T-helper 1 cell treated with Interleukin-12 subunit alpha and Interleukin-12 subunit beta and Interleukin-4 antibody, amounts not matched to agents 30 μg/mL and 1 μg/mL, for 36 hours (primary cell): ENCODE measurements at regions not wholly inside any gene's neighbourhood (a gene's known extent, or its start where the extent isn't known, plus 50 kb on each side); places are given as distances from the start of the nearest gene placed in this dataset.

Experiments used
- H3K27ac Mint-ChIP-seq: one replicate; pipeline ENCODE4 v1.8.0; 2021; ENCODE audit warnings: mild to moderate bottlenecking, mixed read lengths
- H3K27me3 Mint-ChIP-seq: one replicate; pipeline ENCODE4 v1.8.0; 2021; ENCODE audit warnings: low read depth, mixed read lengths
- H3K36me3 Mint-ChIP-seq: one replicate; pipeline ENCODE4 v1.8.0; 2021; ENCODE audit warnings: low read depth, mixed read lengths
- H3K4me1 Mint-ChIP-seq: one replicate; pipeline ENCODE4 v1.8.0; 2021; ENCODE audit warnings: low read depth, mixed read lengths
- H3K4me3 Mint-ChIP-seq: one replicate; pipeline ENCODE4 v1.8.0; 2021; ENCODE audit warnings: mild to moderate bottlenecking, moderate library complexity, mixed read lengths
- H3K9me3 Mint-ChIP-seq: one replicate; pipeline ENCODE4 v1.8.0; 2021; ENCODE audit warnings: mixed read lengths

GRCh38 chr3:117137065-117137464 is 427.5 kb downstream of the TUSC7 start:
- Mint-ChIP-seq H3K36me3 (no peaks in the 10 kb centered on the region), H3K27ac (no peak overlapping the region), H3K4me1 (no peaks in the 10 kb centered on the region), H3K9me3 (no peaks in the 10 kb centered on the region), H3K27me3 (no peaks in the 10 kb centered on the region), H3K4me3 (no peak overlapping the region)

GRCh38 chr3:117139681-117140080 is 430.1 kb downstream of the TUSC7 start:
- Mint-ChIP-seq H3K4me1 (no peaks in the 10 kb centered on the region), H3K27ac (no peak overlapping the region), H3K9me3 (no peaks in the 10 kb centered on the region), H3K36me3 (no peaks in the 10 kb centered on the region), H3K4me3 (no peak overlapping the region), H3K27me3 (no peaks in the 10 kb centered on the region)

- H3K4me3 Mint-ChIP-seq, result no peak overlapping the region
- H3K9me3 Mint-ChIP-seq, result no peaks in the 10 kb centered on the region
- no peaks in the 10 kb centered on the region for H3K4me1 Mint-ChIP-seq
- H3K27ac Mint-ChIP-seq, result no peak overlapping the region
- no peaks in the 10 kb centered on the region for H3K27me3 Mint-ChIP-seq
- no peaks in the 10 kb centered on the region for H3K36me3 Mint-ChIP-seq
Observed at GRCh38 chr3:117141812-117142211, 432.2 kb downstream of the TUSC7 start.

GRCh38 chr3:117144853-117145252 is 435.3 kb downstream of the TUSC7 start:
- Mint-ChIP-seq H3K4me3 (no peak overlapping the region), H3K27ac (no peak overlapping the region), H3K36me3 (no peaks in the 10 kb centered on the region), H3K9me3 (no peaks in the 10 kb centered on the region), H3K27me3 (no peaks in the 10 kb centered on the region), H3K4me1 (no peaks in the 10 kb centered on the region)

DNA sequence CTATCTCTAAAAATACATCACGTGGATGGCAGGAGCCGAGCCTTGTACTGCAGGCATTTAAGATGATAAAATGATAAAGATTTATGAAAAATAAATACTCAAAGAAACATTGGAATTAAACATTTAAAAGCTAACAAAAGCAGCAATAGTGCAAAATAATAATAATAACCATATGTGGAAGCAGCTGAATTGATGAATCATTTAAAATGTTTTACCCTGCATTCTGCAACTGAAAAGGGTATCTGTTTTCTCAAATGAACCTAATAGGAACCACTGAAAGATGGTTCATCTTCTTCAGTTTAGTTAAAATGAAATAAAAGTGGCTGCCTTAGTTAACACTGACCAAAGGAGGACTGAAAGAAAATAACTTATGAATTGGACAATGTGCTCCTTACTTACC is 436.1 kb downstream of the TUSC7 start:
- Mint-ChIP-seq H3K9me3 (no peaks in the 10 kb centered on the region), H3K27me3 (no peaks in the 10 kb centered on the region), H3K4me1 (no peaks in the 10 kb centered on the region)

GRCh38 chr3:117146571-117146970 is 437.0 kb downstream of the TUSC7 start:
- Mint-ChIP-seq H3K36me3 (no peaks in the 10 kb centered on the region), H3K27ac (no peak overlapping the region), H3K4me3 (no peak overlapping the region), H3K4me1 (no peaks in the 10 kb centered on the region), H3K27me3 (no peaks in the 10 kb centered on the region), H3K9me3 (peaks cover 4% of the 10 kb centered on the region)

More for the DNA sequence above, 436.1 kb downstream of the TUSC7 start:
- Mint-ChIP-seq H3K36me3 (no peaks in the 10 kb centered on the region), H3K4me3 (no peak overlapping the region), H3K27ac (no peak overlapping the region)

GRCh38 chr3:117149584-117149983 is 440.0 kb downstream of the TUSC7 start:
- Mint-ChIP-seq H3K27me3 (no peaks in the 10 kb centered on the region), H3K9me3 (peaks cover 4% of the 10 kb centered on the region), H3K27ac (no peak overlapping the region), H3K36me3 (no peaks in the 10 kb centered on the region), H3K4me3 (no peak overlapping the region), H3K4me1 (no peaks in the 10 kb centered on the region)

DNA sequence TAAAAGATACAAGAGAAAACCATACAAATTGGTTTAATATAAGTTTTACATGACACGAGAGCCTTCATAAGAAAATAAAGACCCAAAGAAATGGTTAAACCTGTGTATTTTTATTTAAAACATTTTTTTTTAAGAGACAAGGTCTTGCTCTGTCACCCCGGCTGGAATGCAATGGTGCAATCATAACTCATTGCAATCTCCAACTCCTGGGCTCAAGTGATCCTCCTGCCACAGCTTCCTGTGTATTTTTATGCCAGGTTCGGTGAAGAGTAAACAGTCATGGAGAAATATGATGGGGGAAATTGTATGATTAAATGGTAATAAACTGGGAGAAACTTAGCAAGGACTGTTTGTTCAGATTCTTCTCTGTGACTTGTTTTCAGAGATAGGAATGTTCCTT is 441.0 kb downstream of the TUSC7 start:
- Mint-ChIP-seq H3K4me1 (no peaks in the 10 kb centered on the region), H3K9me3 (peaks cover 4% of the 10 kb centered on the region), H3K27me3 (no peaks in the 10 kb centered on the region), H3K36me3 (no peaks in the 10 kb centered on the region), H3K4me3 (no peak overlapping the region), H3K27ac (no peak overlapping the region)

- H3K9me3 Mint-ChIP-seq, result no peaks in the 10 kb centered on the region
- no peak overlapping the region for H3K27ac Mint-ChIP-seq
- no peaks in the 10 kb centered on the region for H3K36me3 Mint-ChIP-seq
- H3K27me3 Mint-ChIP-seq, result no peaks in the 10 kb centered on the region
- no peak overlapping the region for H3K4me3 Mint-ChIP-seq
- H3K4me1 Mint-ChIP-seq, result no peaks in the 10 kb centered on the region
Observed at GRCh38 chr3:117160176-117160575, 450.6 kb downstream of the TUSC7 start.

- H3K27me3 Mint-ChIP-seq, result no peaks in the 10 kb centered on the region
- no peak overlapping the region for H3K27ac Mint-ChIP-seq
- H3K36me3 Mint-ChIP-seq, result no peaks in the 10 kb centered on the region
- no peaks in the 10 kb centered on the region for H3K4me1 Mint-ChIP-seq
- H3K9me3 Mint-ChIP-seq, result no peaks in the 10 kb centered on the region
- H3K4me3 Mint-ChIP-seq, result no peak overlapping the region
Observed at GRCh38 chr3:117161816-117162215, 452.2 kb downstream of the TUSC7 start.

- Mint-ChIP-seq H3K4me1 (no peaks in the 10 kb centered on the region), H3K4me3 (no peak overlapping the region), H3K27ac (no peak overlapping the region), H3K9me3 (no peaks in the 10 kb centered on the region), H3K27me3 (no peaks in the 10 kb centered on the region), H3K36me3 (no peaks in the 10 kb centered on the region)
Observed at GRCh38 chr3:117165176-117165575, 455.6 kb downstream of the TUSC7 start.

DNA sequence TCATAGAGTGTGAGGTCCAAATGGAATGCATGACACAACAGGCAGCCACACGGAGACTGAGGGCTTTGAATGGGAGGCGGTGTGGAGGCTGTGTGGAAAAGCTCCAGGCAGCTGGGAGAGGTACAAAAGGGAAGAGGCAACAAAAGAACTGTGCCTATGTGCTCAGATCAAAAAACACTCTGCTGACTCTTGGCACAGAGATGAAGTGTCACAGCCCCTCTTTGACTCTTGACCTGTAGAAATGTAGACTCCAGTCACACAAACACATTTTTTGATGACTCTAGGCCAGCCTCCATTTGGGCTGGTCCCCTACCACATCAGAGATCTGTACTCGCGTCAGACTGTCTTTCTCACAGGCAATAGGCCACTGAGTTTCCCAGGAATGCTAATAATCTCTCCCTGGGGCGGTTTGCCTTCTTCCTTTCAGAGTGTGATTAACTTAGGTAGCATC is 456.0 kb downstream of the TUSC7 start:
- Mint-ChIP-seq H3K4me3 (no peak overlapping the region), H3K4me1 (no peaks in the 10 kb centered on the region)

GRCh38 chr3:117168896-117169295 is 459.3 kb downstream of the TUSC7 start:
- Mint-ChIP-seq H3K27ac (no peak overlapping the region), H3K9me3 (no peaks in the 10 kb centered on the region), H3K4me3 (no peak overlapping the region), H3K36me3 (no peaks in the 10 kb centered on the region), H3K27me3 (no peaks in the 10 kb centered on the region), H3K4me1 (no peaks in the 10 kb centered on the region)

More for the DNA sequence above, 456.0 kb downstream of the TUSC7 start:
- H3K9me3 Mint-ChIP-seq, result no peaks in the 10 kb centered on the region
- no peaks in the 10 kb centered on the region for H3K36me3 Mint-ChIP-seq
- no peaks in the 10 kb centered on the region for H3K27me3 Mint-ChIP-seq
- H3K27ac Mint-ChIP-seq, result no peak overlapping the region

- H3K36me3 Mint-ChIP-seq, result no peaks in the 10 kb centered on the region
- no peaks in the 10 kb centered on the region for H3K9me3 Mint-ChIP-seq
- no peaks in the 10 kb centered on the region for H3K4me1 Mint-ChIP-seq
- no peak overlapping the region for H3K4me3 Mint-ChIP-seq
- H3K27ac Mint-ChIP-seq, result no peak overlapping the region
- H3K27me3 Mint-ChIP-seq, result no peaks in the 10 kb centered on the region
Observed at GRCh38 chr3:117170094-117170493, 460.5 kb downstream of the TUSC7 start.

- Mint-ChIP-seq H3K4me3 (no peak overlapping the region), H3K27ac (no peak overlapping the region), H3K27me3 (no peaks in the 10 kb centered on the region), H3K9me3 (no peaks in the 10 kb centered on the region), H3K36me3 (no peaks in the 10 kb centered on the region), H3K4me1 (no peaks in the 10 kb centered on the region)
Observed at GRCh38 chr3:117171124-117171523, 461.5 kb downstream of the TUSC7 start.

- no peak overlapping the region for H3K4me3 Mint-ChIP-seq
- no peaks in the 10 kb centered on the region for H3K36me3 Mint-ChIP-seq
- H3K27me3 Mint-ChIP-seq, result no peaks in the 10 kb centered on the region
- H3K27ac Mint-ChIP-seq, result no peak overlapping the region
- H3K4me1 Mint-ChIP-seq, result no peaks in the 10 kb centered on the region
- H3K9me3 Mint-ChIP-seq, result no peaks in the 10 kb centered on the region
Observed at GRCh38 chr3:117172426-117172825, 462.8 kb downstream of the TUSC7 start.
